ENCODE measurements at regions not wholly inside any gene's neighbourhood (a gene's known extent, or its start where the extent isn't known, plus 50 kb on each side); places are given as distances from the start of the nearest gene placed in this dataset.

GRCh38 chr9:18007621-18008020, 428.8 kb downstream of the SH3GL2 start:
- no peaks in the 10 kb centered on the region for H3K36me3 ChIP-seq (ENCODE audit: insufficient read depth)
- no peak overlapping the region for H3K27ac ChIP-seq (ENCODE audit: low read depth)
- no peaks in the 10 kb centered on the region for H3K4me1 ChIP-seq (ENCODE audit: insufficient read depth)
- no peak for DNase-seq (ENCODE audit: extremely low spot score)
- no peak overlapping the region for H3K4me3 ChIP-seq (ENCODE audit: low read depth, low read length)

DNA sequence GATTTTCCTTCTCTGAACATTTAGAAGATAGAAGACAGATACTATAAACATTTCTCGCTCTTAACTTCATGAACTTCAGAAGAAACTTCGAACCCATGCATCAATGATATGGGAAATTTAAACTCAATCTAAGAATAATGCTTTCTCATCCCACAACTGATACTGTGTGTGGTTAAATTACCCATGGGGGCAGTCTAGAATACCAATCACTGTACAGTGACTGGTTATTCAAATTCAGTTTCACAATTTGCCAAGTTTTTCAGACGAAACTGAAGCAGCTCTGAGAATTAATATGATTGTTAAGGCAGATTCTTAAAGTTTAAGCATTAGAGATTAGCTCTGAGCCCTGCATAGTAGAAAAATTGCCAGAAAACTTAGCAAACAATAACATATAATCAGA, 431.0 kb downstream of the SH3GL2 start:
- H3K4me3 ChIP-seq (ENCODE audit: low read depth, low read length), result no peak overlapping the region
- H3K4me1 ChIP-seq (ENCODE audit: insufficient read depth), result no peaks in the 10 kb centered on the region
- no peak for DNase-seq (ENCODE audit: extremely low spot score)
- 73% methylated on average over 3 of the region's 3 CpGs for WGBS
- no peaks in the 10 kb centered on the region for H3K36me3 ChIP-seq (ENCODE audit: insufficient read depth)
- no peak overlapping the region for H3K27ac ChIP-seq (ENCODE audit: low read depth)

- DNase-seq (ENCODE audit: extremely low spot score), result no peak
- Histone ChIP-seq H3K4me1 (ENCODE audit: insufficient read depth) (no peaks in the 10 kb centered on the region), H3K4me3 (ENCODE audit: low read depth, low read length) (no peak overlapping the region), H3K36me3 (ENCODE audit: insufficient read depth) (no peaks in the 10 kb centered on the region), H3K27ac (ENCODE audit: low read depth) (no peak overlapping the region)
- WGBS, result 78% methylated on average over 5 of the region's 5 CpGs
Observed at GRCh38 chr9:18010492-18010891, 431.6 kb downstream of the SH3GL2 start.

DNA sequence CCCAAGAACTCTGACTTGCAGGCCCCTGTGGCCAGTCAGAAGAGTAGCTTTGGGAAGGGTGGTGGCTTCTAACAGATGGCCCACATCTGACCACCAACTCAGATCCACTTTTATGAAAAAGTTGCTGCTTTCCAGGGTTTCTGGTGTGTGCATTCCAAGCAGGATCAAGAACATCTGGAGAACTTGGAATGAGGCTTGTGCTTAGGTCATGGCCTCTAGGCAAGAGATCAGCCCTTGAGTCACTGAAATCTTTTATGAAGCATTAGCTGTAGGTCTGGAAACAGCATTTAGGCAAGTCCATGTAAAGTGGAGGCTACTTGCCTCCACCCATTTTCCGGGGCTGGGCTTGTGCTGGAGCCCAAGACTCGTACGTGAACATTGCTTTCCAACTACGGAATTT, 433.3 kb downstream of the SH3GL2 start:
- 75% methylated on average over 4 of the region's 4 CpGs for WGBS
- H3K36me3 ChIP-seq (ENCODE audit: insufficient read depth), result no peaks in the 10 kb centered on the region
- no peaks in the 10 kb centered on the region for H3K4me1 ChIP-seq (ENCODE audit: insufficient read depth)
- H3K4me3 ChIP-seq (ENCODE audit: low read depth, low read length), result no peak overlapping the region
- DNase-seq (ENCODE audit: extremely low spot score), result no peak
- no peak overlapping the region for H3K27ac ChIP-seq (ENCODE audit: low read depth)

- Histone ChIP-seq H3K4me3 (ENCODE audit: low read depth, low read length) (no peak overlapping the region), H3K36me3 (ENCODE audit: insufficient read depth) (no peaks in the 10 kb centered on the region), H3K27ac (ENCODE audit: low read depth) (no peak overlapping the region), H3K4me1 (ENCODE audit: insufficient read depth) (no peaks in the 10 kb centered on the region)
- no peak for DNase-seq (ENCODE audit: extremely low spot score)
- WGBS, result 53% methylated on average over 3 of the region's 3 CpGs
Observed at GRCh38 chr9:18014556-18014955, 435.7 kb downstream of the SH3GL2 start.

GRCh38 chr9:18015116-18015515, 436.2 kb downstream of the SH3GL2 start:
- 94% methylated on average over 1 of the region's 1 CpG for WGBS

DNA sequence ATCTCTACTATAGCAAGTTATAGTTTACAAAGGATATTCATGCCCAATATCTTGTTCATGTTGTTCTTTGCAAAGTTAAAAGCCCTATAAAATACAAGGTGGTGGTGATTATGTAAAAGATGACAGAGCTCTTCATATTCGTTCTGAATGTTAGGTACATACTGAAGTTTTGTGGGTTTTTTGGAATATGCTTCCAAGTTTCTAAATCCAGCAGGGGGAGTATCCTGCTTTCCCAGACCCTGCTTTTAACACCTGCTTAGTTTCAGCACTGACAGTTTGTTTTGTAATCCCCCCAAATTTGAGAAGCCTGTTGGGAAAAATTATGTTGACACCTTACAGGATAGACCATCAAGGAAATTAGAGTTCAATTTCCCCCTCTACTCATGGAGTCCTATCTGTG, 438.3 kb downstream of the SH3GL2 start:
- no peaks in the 10 kb centered on the region for H3K36me3 ChIP-seq (ENCODE audit: insufficient read depth)
- no peak overlapping the region for H3K4me3 ChIP-seq (ENCODE audit: low read depth, low read length)
- no peak overlapping the region for H3K27ac ChIP-seq (ENCODE audit: low read depth)
- 55% methylated on average over 1 of the region's 1 CpG for WGBS
- H3K4me1 ChIP-seq (ENCODE audit: insufficient read depth), result no peaks in the 10 kb centered on the region
- DNase-seq (ENCODE audit: extremely low spot score), result no peak

More at GRCh38 chr9:18015116-18015515, 436.2 kb downstream of the SH3GL2 start:
- no peak overlapping the region for H3K4me3 ChIP-seq (ENCODE audit: low read depth, low read length)
- H3K36me3 ChIP-seq (ENCODE audit: insufficient read depth), result no peaks in the 10 kb centered on the region
- H3K27ac ChIP-seq (ENCODE audit: low read depth), result no peak overlapping the region
- no peak for DNase-seq (ENCODE audit: extremely low spot score)
- no peaks in the 10 kb centered on the region for H3K4me1 ChIP-seq (ENCODE audit: insufficient read depth)

GRCh38 chr9:18018221-18018620, 439.4 kb downstream of the SH3GL2 start:
- WGBS, result 52% methylated on average over 2 of the region's 2 CpGs
- no peak for DNase-seq (ENCODE audit: extremely low spot score)
- Histone ChIP-seq H3K27ac (ENCODE audit: low read depth) (no peak overlapping the region), H3K4me1 (ENCODE audit: insufficient read depth) (no peaks in the 10 kb centered on the region), H3K4me3 (ENCODE audit: low read depth, low read length) (no peak overlapping the region), H3K36me3 (ENCODE audit: insufficient read depth) (no peaks in the 10 kb centered on the region)

GRCh38 chr9:18018661-18019060, 439.8 kb downstream of the SH3GL2 start:
- 93% methylated on average over 2 of the region's 2 CpGs for WGBS
- no peak overlapping the region for H3K27ac ChIP-seq (ENCODE audit: low read depth)
- no peak overlapping the region for H3K4me3 ChIP-seq (ENCODE audit: low read depth, low read length)
- H3K36me3 ChIP-seq (ENCODE audit: insufficient read depth), result no peaks in the 10 kb centered on the region
- no peaks in the 10 kb centered on the region for H3K4me1 ChIP-seq (ENCODE audit: insufficient read depth)
- DNase-seq (ENCODE audit: extremely low spot score), result no peak

DNA sequence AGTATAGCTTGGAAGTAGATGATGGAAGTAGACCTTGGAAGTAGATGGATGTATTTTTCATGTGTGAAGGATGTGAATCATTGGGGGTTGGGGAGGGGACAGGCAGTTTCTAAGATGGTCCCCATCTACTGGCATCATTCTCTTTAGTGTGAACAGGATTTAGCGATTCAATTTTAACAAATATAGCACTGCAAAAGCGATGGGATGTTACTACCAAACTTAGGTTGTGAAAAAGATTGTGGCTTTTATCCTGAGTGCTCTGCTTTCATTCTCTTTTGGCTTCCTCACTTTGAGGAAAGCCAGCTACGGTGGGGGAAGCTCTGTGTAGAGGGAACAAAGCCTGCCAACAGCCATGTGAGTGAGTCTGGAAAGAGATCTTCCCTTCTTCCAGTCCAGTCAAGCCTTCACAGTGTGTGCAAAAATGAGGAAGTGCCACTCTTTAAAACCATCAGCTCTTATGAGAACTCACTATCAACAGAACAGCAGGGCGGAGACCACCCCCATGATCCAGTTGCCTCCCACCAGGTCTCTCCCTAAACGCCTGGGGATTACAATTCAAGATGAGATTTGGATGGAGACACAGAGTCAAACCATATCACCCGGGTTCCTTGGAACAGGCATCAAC, 441.4 kb downstream of the SH3GL2 start:
- DNase-seq (ENCODE audit: extremely low spot score), result no peak
- Histone ChIP-seq H3K4me1 (ENCODE audit: insufficient read depth) (no peaks in the 10 kb centered on the region), H3K36me3 (ENCODE audit: insufficient read depth) (no peaks in the 10 kb centered on the region), H3K4me3 (ENCODE audit: low read depth, low read length) (no peak overlapping the region), H3K27ac (ENCODE audit: low read depth) (no peak overlapping the region)
- WGBS, result 61% methylated on average over 6 of the region's 6 CpGs

- 98% methylated on average over 2 of the region's 2 CpGs for WGBS
- no peaks in the 10 kb centered on the region for H3K36me3 ChIP-seq (ENCODE audit: insufficient read depth)
- no peaks in the 10 kb centered on the region for H3K4me1 ChIP-seq (ENCODE audit: insufficient read depth)
- no peak for DNase-seq (ENCODE audit: extremely low spot score)
- no peak overlapping the region for H3K27ac ChIP-seq (ENCODE audit: low read depth)
- no peak overlapping the region for H3K4me3 ChIP-seq (ENCODE audit: low read depth, low read length)
Observed at GRCh38 chr9:18022642-18023041, 443.8 kb downstream of the SH3GL2 start.

DNA sequence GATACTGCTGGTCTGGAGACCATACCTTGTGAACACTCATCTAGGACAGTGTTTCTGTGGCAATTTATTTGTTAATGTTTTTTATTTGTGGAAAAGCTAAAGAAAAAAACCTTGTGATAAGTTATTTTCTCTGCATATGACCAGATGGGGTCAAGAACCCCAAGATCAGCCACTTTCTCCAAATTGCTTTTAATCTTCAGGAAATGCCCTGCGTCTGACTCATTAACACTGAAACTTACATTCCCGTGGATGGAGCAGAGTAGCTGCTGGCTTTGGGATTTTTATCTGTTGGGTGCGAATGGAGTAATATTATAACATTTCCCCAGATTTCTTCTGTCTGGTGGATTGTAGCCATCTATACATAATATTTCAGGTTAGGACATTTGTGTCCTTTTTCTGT, 444.5 kb downstream of the SH3GL2 start:
- H3K27ac ChIP-seq (ENCODE audit: low read depth), result no peak overlapping the region
- DNase-seq (ENCODE audit: extremely low spot score), result no peak
- no peaks in the 10 kb centered on the region for H3K4me1 ChIP-seq (ENCODE audit: insufficient read depth)
- 86% methylated on average over 3 of the region's 3 CpGs for WGBS
- H3K36me3 ChIP-seq (ENCODE audit: insufficient read depth), result no peaks in the 10 kb centered on the region
- no peak overlapping the region for H3K4me3 ChIP-seq (ENCODE audit: low read depth, low read length)

DNA sequence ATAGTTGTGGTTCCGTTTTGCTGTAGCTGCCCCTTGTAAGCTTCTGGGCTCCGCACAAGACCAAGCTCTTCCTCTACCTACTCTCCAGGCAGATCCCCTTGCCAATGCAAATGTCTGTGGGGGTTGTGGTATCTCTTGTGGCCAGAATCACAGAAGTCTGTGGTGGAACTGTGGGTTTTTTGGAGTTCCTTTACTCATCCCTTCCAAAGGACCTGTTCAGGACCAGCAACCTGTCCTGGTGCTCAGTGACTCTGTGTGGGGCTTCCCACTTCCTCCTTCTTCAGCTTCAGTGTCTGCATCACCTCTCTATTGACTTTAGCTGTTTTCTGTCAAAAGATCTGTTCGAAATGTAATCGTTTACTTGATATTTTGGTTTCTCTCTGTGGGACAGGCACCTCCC, 441.3 kb upstream of the ADAMTSL1 start:
- H3K4me1 ChIP-seq (ENCODE audit: insufficient read depth), result no peaks in the 10 kb centered on the region
- H3K4me3 ChIP-seq (ENCODE audit: low read depth, low read length), result no peak overlapping the region
- H3K27ac ChIP-seq (ENCODE audit: low read depth), result no peak overlapping the region
- no peaks in the 10 kb centered on the region for H3K36me3 ChIP-seq (ENCODE audit: insufficient read depth)
- DNase-seq (ENCODE audit: extremely low spot score), result no peak
- WGBS, result 89% methylated on average over 4 of the region's 4 CpGs

DNA sequence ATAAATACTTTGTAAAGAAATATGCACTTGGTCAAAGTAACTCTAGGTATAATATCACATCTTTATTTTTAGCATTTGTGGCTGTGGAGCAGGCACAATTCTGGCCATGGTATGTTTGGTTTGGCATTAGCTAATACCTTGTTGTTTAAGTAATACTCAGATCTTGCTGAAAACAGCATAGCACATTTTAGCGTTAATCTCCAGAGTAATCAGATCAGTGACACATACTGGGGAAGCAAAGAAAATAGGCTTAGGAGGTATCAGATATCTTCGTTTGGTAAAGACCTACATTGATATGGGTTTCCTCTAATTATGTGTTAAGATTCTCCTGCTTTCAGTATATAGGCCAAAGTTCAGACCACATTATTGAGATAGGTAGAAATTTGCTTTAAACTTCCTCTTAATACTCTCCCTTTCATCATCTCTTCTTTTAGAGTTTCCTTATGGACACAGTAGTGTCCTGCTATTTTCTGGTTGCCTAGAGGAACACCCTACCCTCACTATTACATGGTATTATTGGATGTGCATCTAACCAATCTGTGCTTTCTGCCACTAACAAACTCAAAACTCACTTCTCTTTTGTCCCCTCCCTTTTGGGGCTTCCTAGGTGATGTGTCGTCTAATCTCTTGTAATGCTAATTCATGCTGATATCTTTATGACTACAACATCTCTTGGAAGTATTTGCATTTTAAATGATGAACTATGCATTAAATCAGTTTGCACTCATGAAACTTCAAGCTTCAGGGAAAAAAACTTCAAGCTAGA, 437.3 kb upstream of the ADAMTSL1 start:
- 72% methylated on average over 3 of the region's 3 CpGs for WGBS
- Histone ChIP-seq H3K36me3 (ENCODE audit: insufficient read depth) (no peaks in the 10 kb centered on the region), H3K27ac (ENCODE audit: low read depth) (no peak overlapping the region), H3K4me1 (ENCODE audit: insufficient read depth) (no peaks in the 10 kb centered on the region), H3K4me3 (ENCODE audit: low read depth, low read length) (no peak overlapping the region)
- no peak for DNase-seq (ENCODE audit: extremely low spot score)
